ENCODE measurements at regions not wholly inside any gene's neighbourhood (a gene's known extent, or its start where the extent isn't known, plus 50 kb on each side); places are given as distances from the start of the nearest gene placed in this dataset.
"Not testable (repeated sequence)": the region's sequence is repeated elsewhere in the genome, so short reads cannot be mapped to it uniquely, and the experiment has no call there.

DNA sequence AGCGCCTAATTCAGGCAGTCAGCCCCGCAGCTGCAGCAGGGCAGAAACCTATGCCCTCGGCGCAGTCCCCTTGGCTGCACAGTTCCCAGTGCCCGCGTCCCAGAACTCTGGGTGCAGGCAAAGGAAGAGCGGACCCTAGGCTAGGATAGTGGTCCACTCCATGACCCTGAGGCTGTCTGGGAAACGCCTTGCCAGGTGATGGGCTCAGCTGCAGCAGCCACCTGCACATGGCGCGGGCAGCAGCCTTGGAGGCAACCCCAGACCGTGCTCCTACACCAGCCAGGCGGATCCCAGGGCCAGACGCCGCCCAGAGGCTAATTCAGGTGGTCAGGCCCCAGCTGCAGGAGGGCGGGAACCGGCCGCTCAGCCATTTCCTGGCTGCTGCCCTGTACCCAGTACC, 83.0 kb downstream of the POTEC start:
- not testable (repeated sequence) for DNase-seq (ENCODE audit: low read depth in 2 of 3, low spot score in 2 of 3)

DNA sequence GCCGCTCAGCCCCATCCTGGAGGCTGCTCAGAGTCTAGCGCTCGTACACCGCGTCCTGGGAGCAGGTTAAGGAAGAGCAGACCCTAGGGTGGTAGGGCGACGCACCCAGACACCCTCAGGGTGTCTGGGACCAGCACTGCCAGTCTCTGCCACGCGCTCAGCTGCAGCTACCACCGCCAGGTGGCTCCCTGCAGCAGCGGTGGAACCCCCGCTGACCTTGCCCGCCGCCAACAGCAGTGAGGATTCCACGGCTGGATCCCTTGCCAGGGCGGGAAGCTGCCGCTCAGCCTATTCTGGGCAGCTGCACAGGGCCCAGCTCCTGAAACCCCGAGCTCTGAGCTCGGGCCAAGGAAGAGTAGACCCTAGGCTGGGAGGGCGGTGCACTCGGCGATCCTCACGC, 83.6 kb downstream of the POTEC start:
- not testable (repeated sequence) for DNase-seq (ENCODE audit: low read depth in 2 of 3, low spot score in 2 of 3)

DNA sequence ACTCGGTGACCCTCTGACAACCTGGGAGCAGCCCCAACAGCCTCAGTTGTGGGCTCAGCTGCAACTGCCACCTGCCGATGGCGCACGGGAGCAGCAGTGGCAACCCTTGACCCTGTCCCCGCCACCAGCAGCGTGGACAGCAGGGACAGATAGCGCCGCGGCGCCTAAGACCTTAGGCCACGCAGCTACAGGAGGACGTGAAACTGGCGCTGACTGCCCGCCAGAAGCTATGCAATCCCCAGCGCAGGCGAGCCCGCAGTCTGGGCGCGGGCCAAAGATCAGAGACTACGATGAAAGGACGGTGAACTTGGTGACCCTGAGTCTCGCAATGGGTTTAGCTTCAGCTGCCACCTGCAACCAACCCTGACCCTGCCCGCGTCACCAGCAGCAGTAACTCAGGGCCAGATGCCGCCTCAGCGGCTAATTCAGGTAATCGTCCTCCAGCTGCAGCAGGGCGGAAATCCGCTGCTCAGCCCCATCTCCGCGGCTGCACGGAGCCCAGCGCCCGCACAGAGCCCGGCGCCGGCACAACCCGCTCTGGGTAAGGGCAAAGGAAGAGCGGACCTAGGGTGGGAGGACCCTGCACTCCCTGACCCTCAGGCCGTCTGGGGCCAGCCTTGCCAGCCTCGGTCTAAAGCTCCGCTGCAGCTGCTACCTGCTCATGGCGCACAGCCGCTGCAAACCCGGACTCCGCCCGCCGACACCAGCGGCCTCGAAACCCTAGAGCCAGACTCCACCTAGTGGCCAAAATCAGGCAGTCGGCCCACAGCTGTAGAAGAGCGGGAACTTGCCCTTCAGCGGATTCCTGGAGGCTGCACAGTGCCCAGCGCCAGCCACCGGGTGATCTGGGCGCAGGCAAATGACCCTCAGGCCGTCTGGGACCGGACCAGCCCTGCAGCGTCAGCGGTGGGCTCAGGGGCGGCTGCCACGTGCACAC, 85.1 kb downstream of the POTEC start:
- DNase-seq (ENCODE audit: low read depth in 2 of 3, low spot score in 2 of 3), result peak; percentile 31 to 45 (median 42)

DNA sequence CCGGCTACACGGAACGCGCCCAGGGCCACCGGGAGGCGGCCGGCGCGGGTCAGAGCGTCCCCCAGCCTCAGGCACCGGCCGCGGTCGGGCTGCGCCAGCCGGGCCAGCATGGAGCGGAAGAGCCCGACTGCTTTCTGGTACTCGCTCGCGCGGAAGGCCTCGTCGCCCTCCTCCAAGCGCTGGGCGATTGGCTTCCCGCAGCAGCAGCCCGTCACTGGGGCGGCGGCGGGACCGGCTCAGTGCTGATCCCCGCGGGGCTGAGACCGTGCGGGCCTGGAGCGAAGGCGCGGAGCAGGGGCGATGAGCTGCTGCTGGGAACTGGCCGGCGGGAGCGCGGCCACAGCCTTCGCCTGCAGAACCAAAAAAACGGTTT, 92.8 kb downstream of the POTEC start:
- DNase-seq (ENCODE audit: low read depth in 2 of 3, low spot score in 2 of 3), result not testable (repeated sequence)

DNA sequence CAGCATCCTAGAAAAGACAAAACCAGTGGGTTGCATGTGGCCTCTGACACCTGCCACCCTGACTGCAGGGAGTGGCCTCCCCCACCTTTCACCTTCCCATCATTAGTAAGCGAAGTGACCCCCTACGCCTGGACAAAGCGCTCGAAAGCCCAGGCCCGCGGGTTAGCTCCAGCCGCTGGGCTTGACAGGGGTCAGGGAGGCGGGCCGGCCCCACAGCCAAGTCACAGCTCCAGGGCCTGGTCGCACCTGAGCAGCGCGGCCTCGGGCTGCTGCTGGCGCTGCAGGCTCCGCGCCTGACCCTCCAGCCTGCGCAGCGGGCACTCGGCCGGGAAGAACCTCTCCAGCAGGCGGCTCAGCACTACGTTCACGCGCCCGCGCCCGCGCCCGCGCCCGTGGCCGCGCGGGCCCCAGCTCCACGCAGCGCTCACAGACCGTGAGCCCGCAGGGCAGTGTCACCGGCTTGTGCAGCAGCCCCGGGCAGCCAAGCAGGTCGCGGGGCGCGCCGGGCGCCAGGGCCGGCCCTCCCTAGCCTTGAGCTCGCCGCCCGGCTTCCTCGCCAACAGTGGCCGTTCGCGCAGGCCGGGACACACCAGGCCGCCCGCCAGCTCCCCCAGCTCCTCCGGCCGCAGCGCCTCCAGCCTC, 93.3 kb downstream of the POTEC start:
- DNase-seq (ENCODE audit: low read depth in 2 of 3, low spot score in 2 of 3), result peak in 1 of 3 experiments; percentile 4

DNA sequence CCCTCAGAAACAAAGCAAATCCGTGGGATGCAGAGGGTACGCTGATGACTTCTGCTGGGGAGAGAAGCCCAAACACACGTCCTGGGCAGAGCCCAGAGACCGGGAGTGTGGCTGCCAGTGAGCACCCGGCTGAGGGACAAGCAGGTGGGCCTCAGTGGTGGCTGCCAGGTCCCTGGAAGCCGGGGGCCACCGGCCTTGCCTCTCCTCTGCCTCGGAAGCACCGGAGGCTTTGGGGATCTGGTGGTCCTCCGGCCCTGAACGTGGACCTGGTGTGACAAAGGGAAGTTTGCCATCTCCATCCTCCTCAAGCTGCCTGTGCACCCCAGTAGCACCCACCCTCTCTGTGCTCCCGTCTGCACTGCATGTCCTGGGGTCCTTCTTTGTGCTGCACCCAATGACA, 94.3 kb downstream of the POTEC start:
- DNase-seq (ENCODE audit: low read depth in 2 of 3, low spot score in 2 of 3), result not testable (repeated sequence)

DNA sequence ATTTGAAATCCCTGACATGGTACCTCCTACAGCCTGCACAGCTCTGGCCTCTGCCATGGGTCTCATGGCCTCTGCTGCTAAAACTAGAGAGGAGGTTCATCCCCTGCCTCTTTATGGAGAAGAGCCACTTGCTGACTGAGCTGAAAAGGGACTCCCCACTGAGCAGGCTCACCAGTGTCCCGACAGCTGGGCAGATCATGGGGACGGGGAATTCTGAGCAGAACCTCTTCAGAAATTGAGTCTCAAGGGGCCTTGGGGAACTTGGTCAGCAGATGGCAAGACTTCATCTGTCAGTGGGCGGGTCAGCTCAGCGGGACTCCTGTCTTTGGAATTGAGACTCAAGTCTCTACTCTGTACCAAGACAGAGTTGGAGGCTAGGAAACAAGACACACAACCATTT, 95.7 kb downstream of the POTEC start:
- DNase-seq (ENCODE audit: low read depth in 2 of 3, low spot score in 2 of 3), result not testable (repeated sequence)

DNA sequence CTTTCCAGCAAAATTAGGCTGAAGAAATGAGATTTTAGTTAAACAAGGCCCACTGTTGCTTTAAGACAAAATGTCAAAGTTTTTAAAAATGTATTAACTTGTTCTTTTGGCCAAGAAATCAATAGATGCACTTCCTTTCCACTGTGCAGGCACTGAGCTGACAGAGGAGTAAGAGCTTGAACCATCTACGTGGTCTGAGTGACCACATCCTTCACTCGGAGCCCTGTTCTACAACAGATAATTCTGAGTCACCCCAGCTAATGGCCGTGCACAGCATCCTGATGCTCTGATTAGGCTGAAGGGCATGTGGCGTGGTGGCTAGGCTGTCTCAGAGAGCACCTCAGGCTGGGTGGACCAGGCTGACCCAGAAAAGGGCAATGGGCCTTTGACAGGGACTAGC, 107.9 kb downstream of the POTEC start:
- DNase-seq (ENCODE audit: low read depth in 2 of 3, low spot score in 2 of 3), result not testable (repeated sequence)

DNA sequence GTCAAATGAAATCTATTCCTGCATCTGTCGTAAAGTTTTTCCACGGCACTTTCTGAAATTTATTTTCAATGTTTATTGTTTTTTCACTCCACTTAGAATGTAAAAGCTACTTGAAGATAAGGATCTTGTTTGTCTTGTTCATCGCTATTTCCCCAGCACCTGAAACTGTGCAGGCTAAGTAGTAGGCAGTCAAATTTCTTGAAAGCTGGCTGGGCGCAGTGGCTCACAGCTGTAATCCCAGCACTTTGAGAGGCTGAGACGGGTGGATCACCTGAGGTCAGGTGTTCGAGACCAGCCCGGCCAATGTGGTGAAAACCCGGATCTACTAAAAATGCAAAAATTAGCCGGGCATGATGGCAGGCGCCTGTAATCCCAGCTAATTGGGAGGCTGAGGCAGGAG, 111.0 kb downstream of the POTEC start:
- not testable (repeated sequence) for DNase-seq (ENCODE audit: low read depth in 2 of 3, low spot score in 2 of 3)

DNA sequence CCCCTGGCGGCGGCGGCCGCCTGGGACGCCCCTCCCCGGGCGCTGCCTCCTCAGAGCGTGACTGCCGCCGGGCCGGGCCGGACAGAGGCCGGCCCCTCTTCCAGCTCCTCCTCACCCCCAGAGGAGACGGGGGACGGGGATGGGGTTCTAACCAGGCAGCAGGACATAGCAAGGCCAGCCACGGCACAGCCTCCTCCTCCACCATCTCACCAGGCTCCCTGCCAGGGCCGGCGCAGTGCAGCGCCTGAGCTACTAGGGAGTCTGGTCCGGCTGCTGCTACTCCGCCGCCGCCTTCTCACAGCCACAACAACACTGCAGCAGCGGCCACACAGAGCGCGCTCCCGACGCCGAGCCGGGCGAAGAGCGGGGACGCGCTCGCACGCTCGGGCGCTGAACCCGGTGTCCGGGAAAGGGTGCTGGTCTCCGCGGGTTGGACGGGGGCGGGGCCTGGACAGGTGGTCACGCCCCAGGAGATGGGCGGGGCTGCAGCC, 112.3 kb downstream of the POTEC start:
- peak; percentile 16 to 45 (median 18) for DNase-seq (ENCODE audit: low read depth in 2 of 3, low spot score in 2 of 3)

DNA sequence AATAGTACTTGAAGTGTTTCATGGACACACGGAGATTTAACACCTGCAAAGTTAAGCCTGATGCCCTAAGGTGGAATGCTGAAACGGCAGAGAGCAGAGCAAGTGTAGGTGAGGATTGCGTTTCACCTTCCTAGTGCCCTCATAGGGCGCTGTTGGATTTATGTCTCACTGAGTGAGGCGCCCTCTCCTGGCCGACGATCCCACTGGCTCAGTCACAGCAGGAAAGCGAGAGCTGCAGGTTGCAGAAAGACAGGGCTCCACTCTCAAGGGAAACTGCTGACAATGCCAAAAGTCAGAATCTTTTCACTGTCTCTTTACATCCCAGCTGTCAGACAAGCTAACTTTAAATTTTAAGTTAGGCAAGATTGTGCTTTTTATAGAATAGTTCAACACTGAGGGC, 127.6 kb downstream of the POTEC start:
- DNase-seq (ENCODE audit: low read depth in 2 of 3, low spot score in 2 of 3), result peak in 1 of 3 experiments; percentile 10

DNA sequence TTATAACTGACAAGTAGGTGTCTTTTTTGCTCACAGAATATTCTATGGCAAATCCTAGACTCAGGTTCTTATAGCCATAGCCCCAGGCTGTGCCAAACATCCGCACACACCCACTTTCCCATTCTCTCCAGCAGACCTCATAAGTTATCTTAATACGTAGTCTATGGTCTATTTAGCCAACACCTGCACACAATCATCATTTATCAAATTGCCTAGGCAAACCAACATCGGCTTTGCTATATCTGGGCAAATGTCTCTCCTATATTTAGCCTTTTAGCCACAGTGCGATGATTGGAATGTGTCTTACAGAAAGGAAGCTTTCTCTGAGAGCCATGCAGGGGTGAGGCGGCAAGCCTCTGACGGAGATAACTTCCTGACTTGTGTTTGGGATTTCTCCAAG, 128.0 kb downstream of the POTEC start:
- not testable (repeated sequence) for DNase-seq (ENCODE audit: low read depth in 2 of 3, low spot score in 2 of 3)

DNA sequence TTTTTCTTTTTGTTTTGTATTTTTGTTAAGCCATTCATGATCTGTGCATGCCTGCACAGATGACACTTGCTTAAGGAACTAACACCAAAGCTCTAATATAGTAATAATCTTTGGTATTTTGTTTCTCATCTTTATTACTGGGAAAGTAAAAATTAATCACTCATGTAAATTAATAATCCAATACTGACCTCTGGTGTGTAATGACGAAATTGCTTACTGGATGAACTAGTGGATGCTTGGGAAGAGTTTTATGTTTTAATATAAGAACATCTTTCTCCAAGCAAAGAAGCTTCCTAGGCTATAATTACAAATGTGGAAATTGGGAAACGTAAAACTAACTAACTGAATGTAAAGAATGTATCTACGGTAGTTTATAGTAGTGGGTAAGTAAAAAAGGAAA, 147.9 kb downstream of the POTEC start:
- not testable (repeated sequence) for DNase-seq (ENCODE audit: low read depth in 2 of 3, low spot score in 2 of 3)

DNA sequence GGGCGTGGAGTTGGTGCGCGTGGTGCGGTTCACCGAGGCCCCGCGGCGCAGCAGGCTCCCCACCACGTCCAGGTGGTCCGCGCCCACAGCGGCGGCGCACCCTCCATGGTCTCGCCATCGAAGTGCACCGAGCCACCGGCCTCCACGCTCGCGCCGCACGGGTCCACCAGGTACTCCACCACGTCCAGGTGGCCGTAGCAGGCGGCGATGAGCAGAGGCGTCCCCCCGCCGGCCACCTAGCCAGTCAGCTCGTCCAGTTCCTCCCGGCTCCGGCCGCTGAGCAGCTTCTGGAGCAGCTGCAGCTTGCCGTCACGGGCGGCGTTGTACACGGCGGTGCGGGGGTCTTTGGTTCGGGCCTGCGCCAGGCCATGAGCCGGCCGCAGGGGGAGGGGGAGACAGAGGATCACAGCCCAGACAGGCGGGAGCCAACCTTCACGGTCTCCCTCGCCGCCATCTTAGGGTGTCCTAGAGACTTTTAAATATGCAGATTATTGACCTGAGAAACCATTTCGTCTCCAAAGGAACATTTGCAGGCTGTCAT, 149.8 kb downstream of the POTEC start:
- DNase-seq (ENCODE audit: low read depth in 2 of 3, low spot score in 2 of 3), result not testable (repeated sequence)

DNA sequence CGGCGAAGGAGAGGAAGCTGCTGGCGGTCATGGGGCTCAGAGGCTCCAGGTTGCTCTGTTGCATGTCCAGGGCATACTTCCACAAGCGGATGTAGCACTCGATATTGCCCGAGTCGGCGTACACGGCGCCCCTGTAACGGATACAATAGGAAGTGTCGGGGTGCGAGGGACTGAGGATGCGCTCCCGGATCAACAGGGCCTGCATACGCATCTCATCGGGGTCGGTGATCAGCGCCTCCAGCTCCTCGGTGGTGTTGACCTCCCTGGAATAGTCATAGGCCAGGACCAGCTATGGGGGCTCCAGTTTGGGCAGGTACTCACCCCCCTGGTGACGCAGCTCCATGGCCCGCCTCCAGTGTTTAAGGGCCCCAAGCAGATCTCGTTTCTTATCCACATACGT, 150.8 kb downstream of the POTEC start:
- not testable (repeated sequence) for DNase-seq (ENCODE audit: low read depth in 2 of 3, low spot score in 2 of 3)

DNA sequence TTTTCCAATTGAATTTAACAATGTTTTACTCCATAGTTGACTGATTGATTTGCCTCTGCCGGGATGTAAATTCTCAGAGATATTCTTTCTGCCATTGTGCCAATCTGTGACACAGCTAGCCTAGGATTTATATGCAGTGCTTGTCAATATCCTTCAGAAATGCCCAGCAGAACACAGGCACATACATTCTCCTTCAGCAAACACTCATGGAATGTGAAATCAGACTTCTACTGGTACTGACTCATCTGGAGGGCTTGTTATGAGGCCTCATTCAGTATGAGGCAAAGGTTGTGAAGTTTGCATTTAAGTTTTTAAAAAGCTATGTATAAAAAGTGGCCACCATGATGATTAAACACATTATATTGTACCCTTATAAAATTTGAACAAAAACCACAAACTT, 158.4 kb downstream of the POTEC start:
- DNase-seq (ENCODE audit: low read depth in 2 of 3, low spot score in 2 of 3), result not testable (repeated sequence)

DNA sequence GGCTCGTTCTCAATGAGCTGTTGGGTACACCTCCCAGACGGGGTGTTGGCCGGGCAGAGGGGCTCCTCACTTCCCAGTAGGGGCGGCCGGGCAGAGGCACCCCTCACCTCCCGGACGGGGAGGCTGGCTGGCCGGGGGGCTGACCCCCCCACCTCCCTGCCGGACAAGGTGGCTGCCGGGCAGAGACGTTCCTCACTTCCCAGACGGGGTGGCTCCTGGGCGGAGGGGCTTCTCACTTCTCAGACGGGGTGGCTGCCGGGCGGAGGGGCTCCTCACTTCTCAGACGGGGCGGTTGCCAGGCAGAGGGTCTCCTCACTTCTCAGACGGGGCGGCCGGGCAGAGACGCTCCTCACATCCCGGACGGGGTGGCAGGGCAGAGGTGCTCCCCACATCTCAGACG, 160.7 kb downstream of the POTEC start:
- DNase-seq (ENCODE audit: low read depth in 2 of 3, low spot score in 2 of 3), result not testable (repeated sequence)

DNA sequence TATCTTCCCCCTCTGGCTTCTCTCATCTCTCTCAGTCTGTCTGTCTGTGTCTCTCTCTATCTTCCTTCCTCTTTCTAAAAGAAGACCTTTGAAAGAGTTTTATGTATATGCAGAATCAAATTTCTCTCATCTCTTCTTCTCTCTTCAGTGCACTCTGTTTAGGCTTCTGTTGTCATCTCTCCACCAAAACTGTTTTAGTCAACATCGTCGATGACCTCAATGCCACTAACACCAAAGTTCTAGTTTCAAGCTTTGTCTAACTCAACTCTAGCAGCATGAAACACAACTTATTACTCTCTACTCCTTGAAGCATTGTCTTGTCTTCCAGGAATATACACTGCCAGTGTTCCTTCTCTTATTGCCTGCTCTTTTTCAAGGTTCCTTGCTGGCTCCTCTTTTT, 163.9 kb downstream of the POTEC start:
- not testable (repeated sequence) for DNase-seq (ENCODE audit: low read depth in 2 of 3, low spot score in 2 of 3)

DNA sequence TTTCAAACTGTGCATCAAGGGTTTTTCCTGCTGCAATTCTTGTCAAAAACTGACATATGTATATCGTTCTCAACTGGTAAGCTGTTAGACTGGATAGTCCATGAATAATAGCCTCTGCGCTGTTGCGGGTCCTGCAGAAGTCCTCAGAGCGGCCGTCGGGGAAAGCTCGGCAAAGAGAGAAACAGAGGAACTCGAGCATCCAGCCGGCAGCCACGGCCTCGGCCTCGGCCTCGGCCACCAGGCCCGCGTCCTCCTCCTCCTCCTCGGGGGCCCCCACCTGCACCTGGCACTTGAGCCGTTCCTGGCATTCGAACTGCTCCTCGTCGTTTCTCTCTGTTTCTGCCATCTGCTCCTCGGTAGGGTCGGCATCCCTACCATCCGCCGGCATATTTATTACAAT, 165.0 kb downstream of the POTEC start:
- DNase-seq (ENCODE audit: low read depth in 2 of 3, low spot score in 2 of 3), result not testable (repeated sequence)

DNA sequence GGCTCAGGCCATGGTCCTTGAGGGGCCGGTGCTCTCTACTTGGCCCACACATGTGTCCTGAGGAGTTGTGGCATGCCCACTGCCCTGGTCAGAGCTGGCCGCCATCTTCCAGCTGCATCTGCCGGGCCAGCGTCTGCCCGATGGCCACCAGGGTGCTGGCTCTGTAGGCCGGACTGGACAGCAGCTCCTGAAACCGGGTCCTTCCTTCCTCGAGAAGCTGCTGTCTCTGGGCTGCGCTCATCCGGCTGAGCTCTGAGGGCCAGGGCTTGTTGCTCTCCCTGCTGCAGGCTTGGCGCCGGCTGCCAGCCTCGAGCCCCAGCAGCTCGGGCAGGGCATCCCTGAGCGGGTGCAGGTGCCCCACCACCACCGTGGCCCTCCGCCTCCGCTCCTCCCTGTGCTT, 182.1 kb downstream of the POTEC start:
- not testable (repeated sequence) for DNase-seq (ENCODE audit: low read depth in 2 of 3, low spot score in 2 of 3)

DNA sequence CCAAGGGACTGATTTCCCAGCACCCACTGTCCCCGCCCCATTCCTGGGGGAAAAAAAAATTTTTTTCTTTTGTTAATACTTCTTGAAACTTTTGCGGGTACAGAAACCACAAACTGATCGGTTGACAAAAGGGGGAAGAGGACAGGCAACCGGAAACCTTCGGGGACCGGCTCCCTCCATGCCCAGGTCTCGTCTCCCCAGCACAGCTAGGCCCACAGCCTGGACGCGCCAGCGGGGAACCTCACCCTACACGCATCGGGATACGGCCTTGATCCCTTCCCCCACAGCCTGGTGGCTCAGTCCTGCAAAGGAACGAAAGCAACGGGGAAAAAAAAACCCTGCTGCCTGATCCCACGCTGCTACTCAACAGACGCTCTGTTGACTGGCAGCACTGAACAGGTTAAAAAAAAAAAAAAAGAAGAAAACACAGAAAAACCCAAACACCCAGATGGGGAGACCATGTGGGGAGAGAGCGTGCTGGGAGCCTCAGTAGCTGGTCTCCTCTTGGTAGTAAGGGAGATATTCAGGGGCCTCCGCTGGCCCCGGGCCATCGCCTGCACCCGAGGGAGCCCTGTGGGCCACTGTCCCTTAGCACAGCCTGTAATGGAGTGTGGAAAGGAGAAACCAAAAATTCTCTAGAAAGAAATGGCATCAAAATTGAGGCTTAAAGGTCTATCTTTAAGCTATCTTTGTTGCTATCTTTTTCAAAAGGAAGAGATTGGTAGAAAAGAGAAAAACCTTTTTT, 185.7 kb downstream of the POTEC start:
- not testable (repeated sequence) for DNase-seq (ENCODE audit: low read depth in 2 of 3, low spot score in 2 of 3)

Data from activated CD8-positive, alpha-beta memory T cell treated with anti-CD3 and anti-CD28 coated beads for 48 hours (primary cell).